ENCODE measurements at regions not wholly inside any gene's neighbourhood (a gene's known extent, or its start where the extent isn't known, plus 50 kb on each side); places are given as distances from the start of the nearest gene placed in this dataset.

DNA sequence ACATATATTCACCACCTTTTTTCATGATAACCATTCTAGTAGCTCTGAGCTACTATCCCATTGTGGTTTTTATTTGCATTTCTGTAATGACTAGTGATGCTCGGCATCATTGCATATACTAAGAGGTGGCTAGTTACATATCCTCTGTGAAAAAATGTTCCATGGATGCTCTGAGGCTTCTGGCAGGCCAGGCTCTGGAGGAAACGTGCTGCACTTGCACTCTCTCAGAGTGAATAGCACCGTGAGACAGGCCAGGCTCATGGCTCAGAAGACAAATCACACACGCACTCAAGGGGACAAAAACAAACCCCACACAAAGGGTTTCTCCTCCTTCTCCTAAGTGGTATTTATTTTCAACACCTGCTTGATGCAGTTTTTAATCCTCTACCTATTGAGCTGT lies 1085.3 kb upstream of the CNTNAP5 start:
- no peak for TF ChIP-seq CTCF (IDR thresholded peaks at IDR 0.05; ENCODE audit: control insufficient read depth, extremely low read depth, insufficient read depth)
- no peak for DNase-seq (ENCODE audit: low read depth)
- H3K4me3 ChIP-seq (ENCODE audit: low read depth, low read length): no peak overlapping the region

DNA sequence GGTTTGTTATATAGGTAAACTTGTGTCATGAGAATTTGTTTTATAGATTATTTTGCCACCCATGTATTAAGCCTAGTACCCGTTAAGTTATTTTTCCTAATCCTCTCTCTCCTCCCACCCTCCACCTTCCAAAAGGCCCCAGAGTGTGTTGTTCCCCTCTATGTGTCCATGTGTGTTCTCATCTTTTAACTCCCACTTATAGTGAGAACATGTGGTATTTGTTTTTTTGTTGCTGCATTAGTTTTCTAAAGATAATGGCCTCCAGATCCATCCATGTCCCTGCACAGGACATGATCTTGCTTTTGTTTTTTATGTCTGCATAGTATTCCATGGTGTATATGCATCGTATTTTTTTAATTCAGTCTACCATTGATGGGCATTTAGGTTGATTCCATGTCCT lies 1075.6 kb upstream of the CNTNAP5 start:
- DNase-seq (ENCODE audit: low read depth): no peak
- H3K4me3 ChIP-seq (ENCODE audit: low read depth, low read length): no peak overlapping the region
- TF ChIP-seq CTCF (IDR thresholded peaks at IDR 0.05; ENCODE audit: control insufficient read depth, extremely low read depth, insufficient read depth): no peak

DNA sequence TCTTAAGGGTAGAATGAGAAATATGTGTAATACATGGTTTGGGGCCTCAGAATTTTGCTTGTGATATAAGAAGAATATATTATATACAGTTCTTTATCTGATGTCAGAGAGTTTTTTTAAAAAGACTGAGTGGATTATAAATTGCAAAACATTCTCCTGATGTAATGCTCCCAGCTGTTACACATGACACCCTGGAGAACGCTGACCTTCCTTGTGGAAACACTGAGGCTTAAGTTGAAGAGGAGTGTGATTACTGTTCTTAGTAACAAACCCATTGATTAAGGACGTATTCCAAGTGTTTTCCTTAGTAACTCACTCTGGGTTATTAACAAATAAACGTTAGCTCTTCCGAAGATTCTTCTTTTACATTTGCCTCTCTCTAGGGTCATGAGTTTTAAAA lies 1069.3 kb upstream of the CNTNAP5 start:
- DNase-seq (ENCODE audit: low read depth): no peak
- no peak for TF ChIP-seq CTCF (IDR thresholded peaks at IDR 0.05; ENCODE audit: control insufficient read depth, extremely low read depth, insufficient read depth)
- H3K4me3 ChIP-seq (ENCODE audit: low read depth, low read length): no peak overlapping the region

GRCh38 chr2:122960759-122961641 lies 1064.1 kb upstream of the CNTNAP5 start:
- DNase-seq (ENCODE audit: low read depth): peak; percentile 53
- no peak overlapping the region for H3K4me3 ChIP-seq (ENCODE audit: low read depth, low read length)
- TF ChIP-seq CTCF (IDR thresholded peaks at IDR 0.05; ENCODE audit: control insufficient read depth, extremely low read depth, insufficient read depth): peak; percentile 43; the same call in 1 of the 2 replicates

DNA sequence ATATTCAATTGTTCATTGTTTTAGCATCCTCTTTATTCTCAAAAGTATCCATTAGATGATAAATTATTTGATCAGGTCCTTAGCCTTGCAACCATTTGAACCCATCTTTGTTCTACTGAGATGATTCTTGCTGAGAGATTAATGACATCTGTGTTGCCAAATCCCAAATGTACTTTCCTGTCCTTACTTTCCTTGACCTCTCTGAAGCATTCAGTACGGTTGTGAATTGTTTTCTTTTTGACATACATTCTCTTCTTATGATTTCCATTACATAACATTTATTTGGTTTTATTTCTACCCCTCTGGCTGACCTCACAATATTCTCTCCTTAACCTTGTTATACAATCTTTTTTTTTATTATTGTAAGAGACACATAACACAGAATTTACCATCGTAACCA lies 1058.6 kb upstream of the CNTNAP5 start:
- TF ChIP-seq CTCF (IDR thresholded peaks at IDR 0.05; ENCODE audit: control insufficient read depth, extremely low read depth, insufficient read depth): no peak
- H3K4me3 ChIP-seq (ENCODE audit: low read depth, low read length): no peak overlapping the region
- no peak for DNase-seq (ENCODE audit: low read depth)

DNA sequence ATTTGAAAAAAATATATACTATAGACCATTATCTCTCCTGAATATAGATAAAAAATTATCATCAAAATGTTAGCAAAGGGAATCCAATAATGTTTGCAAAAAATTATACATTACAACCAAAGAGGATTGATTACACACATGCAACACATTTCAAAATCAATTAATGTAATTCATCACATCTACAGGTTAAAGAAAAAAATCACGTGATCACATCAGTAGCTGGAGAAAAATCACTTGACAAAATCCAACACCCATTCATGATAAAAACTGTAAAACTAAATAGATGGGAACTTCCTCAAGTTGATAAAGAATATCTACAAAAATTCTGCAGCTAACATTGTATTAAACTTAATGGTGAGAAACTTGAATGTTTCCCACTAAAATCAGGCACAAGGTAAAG lies 1047.5 kb upstream of the CNTNAP5 start:
- H3K4me3 ChIP-seq (ENCODE audit: low read depth, low read length): no peak overlapping the region
- DNase-seq (ENCODE audit: low read depth): no peak
- no peak for TF ChIP-seq CTCF (IDR thresholded peaks at IDR 0.05; ENCODE audit: control insufficient read depth, extremely low read depth, insufficient read depth)

GRCh38 chr2:122980671-122981070 lies 1044.4 kb upstream of the CNTNAP5 start:
- TF ChIP-seq CTCF (IDR thresholded peaks at IDR 0.05; ENCODE audit: control insufficient read depth, extremely low read depth, insufficient read depth): no peak
- no peak for DNase-seq (ENCODE audit: low read depth)
- H3K4me3 ChIP-seq (ENCODE audit: low read depth, low read length): no peak overlapping the region

Measured in LNCaP clone FGC (cell line).